H1 (cell line): ENCODE measurements at regions not wholly inside any gene's neighbourhood (a gene's known extent, or its start where the extent isn't known, plus 50 kb on each side); places are given as distances from the start of the nearest gene placed in this dataset.
"Not testable (repeated sequence)": the region's sequence is repeated elsewhere in the genome, so short reads cannot be mapped to it uniquely, and the experiment has no call there.

Experiments
- CEBPB ChIP-seq: IDR thresholded peaks from 2 replicates; pipeline ENCODE4 v1.6.1; 2012; ENCODE audit warnings: low read depth, low read length
- CTCF ChIP-seq, 3 experiments: IDR thresholded peaks; 1 replicate in 2 of 3; 2 replicates in 1 of 3; pipeline versions ENCODE4 v1.5.1 to v1.6.1; 2011; ENCODE audit warnings: low read length in 3 of 3, mild to moderate bottlenecking in 3 of 3, inconsistent platforms in 2 of 3, low read depth in 1 of 3, moderate library complexity in 1 of 3; ENCODE audit not compliant: insufficient read depth in 1 of 3; ENCODE audit errors: control extremely low read depth in 1 of 3
- EP300 ChIP-seq, 2 experiments: IDR thresholded peaks; 1 replicate in 1 of 2; 2 replicates in 1 of 2; pipeline ENCODE4 v1.6.1; 2011 to 2012; ENCODE audit warnings: low read depth in 2 of 2, low read length in 2 of 2, mild to moderate bottlenecking in 2 of 2, borderline replicate concordance in 1 of 2, inconsistent platforms in 1 of 2, moderate library complexity in 1 of 2
- EZH2 ChIP-seq: fragments of 200-600 bp; sonication (generic); IDR thresholded peaks from 2 replicates; pipeline ENCODE4 v1.7.1; 2012; ENCODE audit warnings: low read depth, mild to moderate bottlenecking, moderate library complexity, low read length, inconsistent platforms; ENCODE audit not compliant: severe bottlenecking
- MAX ChIP-seq: IDR thresholded peaks from 2 replicates; pipeline ENCODE4 v1.6.1; 2012; ENCODE audit warnings: inconsistent platforms
- POLR2A ChIP-seq, 2 experiments: IDR thresholded peaks; 1 replicate in 1 of 2; 2 replicates in 1 of 2; pipeline ENCODE4 v1.6.1; 2011; ENCODE audit warnings: low read depth in 2 of 2, low read length in 2 of 2, mild to moderate bottlenecking in 2 of 2; ENCODE audit errors: control extremely low read depth in 1 of 2
- RAD21 ChIP-seq, 2 experiments: IDR thresholded peaks in 1 of 2; conservative IDR thresholded peaks in 1 of 2; 2 replicates each; pipeline ENCODE4 v1.6.1; 2011; ENCODE audit warnings: low read depth in 2 of 2, low read length in 2 of 2, improper control_type of control experiment in 1 of 2, inconsistent platforms in 1 of 2, mild to moderate bottlenecking in 1 of 2, moderate library complexity in 1 of 2
- RXRA ChIP-seq: IDR thresholded peaks from 2 replicates; pipeline ENCODE4 v1.6.1; 2011; ENCODE audit warnings: low read depth, mild to moderate bottlenecking, low read length, moderate library complexity; ENCODE audit not compliant: insufficient read depth
- SP2 ChIP-seq: IDR thresholded peaks from 2 replicates; pipeline ENCODE4 v1.6.1; 2012; ENCODE audit warnings: mild to moderate bottlenecking, low read length, inconsistent platforms
- SRF ChIP-seq: IDR thresholded peaks from 2 replicates; pipeline ENCODE4 v1.6.1; 2011; ENCODE audit warnings: mild to moderate bottlenecking, low read depth, low read length, moderate library complexity
- TEAD4 ChIP-seq: IDR thresholded peaks from 2 replicates; pipeline ENCODE4 v1.6.1; 2012; ENCODE audit warnings: low read depth, low read length, inconsistent platforms, mixed read lengths

GRCh38 chr21:5090132-5091079 lies 5431.0 kb upstream of the TPTE start:
- TF ChIP-seq EZH2; CTCF (IDR thresholded peaks at IDR 0.05; ENCODE audit: control extremely low read depth in 1 of 3, insufficient read depth in 1 of 3, low read depth in 1 of 3, low read length in 3 of 3); SP2; MAX; CEBPB; TEAD4; EP300 (IDR thresholded peaks at IDR 0.05; ENCODE audit: borderline replicate concordance in 1 of 2, low read depth in 2 of 2, low read length in 2 of 2); POLR2A (IDR thresholded peaks at IDR 0.05; ENCODE audit: control extremely low read depth in 1 of 2, low read depth in 2 of 2, low read length in 2 of 2); RXRA; RAD21 (IDR thresholded peaks at IDR 0.05 in 1 of 2, conservative IDR thresholded peaks at IDR 0.05 in 1 of 2; ENCODE audit: low read depth in 2 of 2, low read length in 2 of 2); SRF: not testable (repeated sequence)
